HFFc6 (cell line): ENCODE measurements at regions not wholly inside any gene's neighbourhood (a gene's known extent, or its start where the extent isn't known, plus 50 kb on each side); places are given as distances from the start of the nearest gene placed in this dataset.

Experiments used
- DNase-seq: peaks from one replicate; pipeline ENCODE4 v3.0.0-alpha.2; 2018
- H3K27ac Mint-ChIP-seq: 2 replicates; pipeline ENCODE4 v1.8.0; 2020; ENCODE audit warnings: mild to moderate bottlenecking, mixed read lengths
- H3K27me3 Mint-ChIP-seq: 2 replicates; pipeline ENCODE4 v1.8.0; 2021; ENCODE audit warnings: mild to moderate bottlenecking, moderate library complexity, mixed read lengths; ENCODE audit not compliant: insufficient read depth
- H3K36me3 Mint-ChIP-seq: 2 replicates; pipeline ENCODE4 v1.8.0; 2021; ENCODE audit warnings: low read depth, mixed read lengths
- H3K4me1 Mint-ChIP-seq: 2 replicates; pipeline ENCODE4 v1.8.0; 2020; ENCODE audit warnings: low read depth, mixed read lengths
- H3K4me3 Mint-ChIP-seq: 2 replicates; pipeline ENCODE4 v1.8.0; 2020; ENCODE audit warnings: mild to moderate bottlenecking, moderate library complexity, mixed read lengths
- H3K9me3 Mint-ChIP-seq: 2 replicates; pipeline ENCODE4 v1.8.0; 2020; ENCODE audit warnings: mild to moderate bottlenecking, mixed read lengths
- TF ChIP-seq, protein P1 (sequence below): fragments of 200-600 bp; sonication (generic); IDR thresholded peaks from 2 replicates; pipeline ENCODE4 v1.5.0; 2021; ENCODE audit warnings: antibody characterized with exemption, mild to moderate bottlenecking

DNA sequence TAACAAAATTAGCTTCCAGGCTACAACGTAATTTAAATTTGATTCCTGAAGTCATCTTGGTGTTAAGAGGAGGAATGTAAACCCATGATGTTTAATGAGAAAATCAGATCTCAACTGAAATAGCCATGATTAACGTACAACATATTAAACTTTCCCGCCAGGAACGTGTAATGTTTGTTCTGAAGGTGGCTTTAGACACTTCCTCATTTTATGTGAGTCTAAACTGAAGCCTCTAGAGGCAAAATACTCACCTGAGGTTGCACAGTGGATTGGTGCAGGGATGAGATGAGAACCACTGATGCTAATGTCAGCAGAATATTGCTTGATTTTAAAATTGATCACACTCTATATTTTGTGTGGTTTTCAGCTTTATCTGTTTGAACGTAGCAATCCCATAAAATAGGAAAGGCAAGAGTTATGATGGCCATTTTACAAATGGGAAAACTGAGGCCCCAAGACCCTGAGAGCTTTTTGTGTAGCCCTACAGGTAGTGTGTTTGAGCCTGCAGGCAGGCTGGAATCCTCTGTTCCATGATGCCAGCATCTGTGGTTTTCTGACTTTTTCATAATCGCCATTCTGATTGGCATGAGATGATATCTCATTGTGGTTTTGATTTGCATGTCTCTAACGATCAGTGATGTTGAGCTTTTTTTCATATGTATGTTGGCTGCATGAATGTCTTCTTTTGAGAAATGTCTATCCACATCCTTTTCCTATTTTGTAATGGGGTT lies 243.7 kb upstream of the BMPER start:
- no peaks in the 10 kb centered on the region; the same call in 1 of the 2 replicates for H3K27me3 Mint-ChIP-seq
- H3K4me3 Mint-ChIP-seq: no peak overlapping the region
- TF ChIP-seq, protein P1, sequence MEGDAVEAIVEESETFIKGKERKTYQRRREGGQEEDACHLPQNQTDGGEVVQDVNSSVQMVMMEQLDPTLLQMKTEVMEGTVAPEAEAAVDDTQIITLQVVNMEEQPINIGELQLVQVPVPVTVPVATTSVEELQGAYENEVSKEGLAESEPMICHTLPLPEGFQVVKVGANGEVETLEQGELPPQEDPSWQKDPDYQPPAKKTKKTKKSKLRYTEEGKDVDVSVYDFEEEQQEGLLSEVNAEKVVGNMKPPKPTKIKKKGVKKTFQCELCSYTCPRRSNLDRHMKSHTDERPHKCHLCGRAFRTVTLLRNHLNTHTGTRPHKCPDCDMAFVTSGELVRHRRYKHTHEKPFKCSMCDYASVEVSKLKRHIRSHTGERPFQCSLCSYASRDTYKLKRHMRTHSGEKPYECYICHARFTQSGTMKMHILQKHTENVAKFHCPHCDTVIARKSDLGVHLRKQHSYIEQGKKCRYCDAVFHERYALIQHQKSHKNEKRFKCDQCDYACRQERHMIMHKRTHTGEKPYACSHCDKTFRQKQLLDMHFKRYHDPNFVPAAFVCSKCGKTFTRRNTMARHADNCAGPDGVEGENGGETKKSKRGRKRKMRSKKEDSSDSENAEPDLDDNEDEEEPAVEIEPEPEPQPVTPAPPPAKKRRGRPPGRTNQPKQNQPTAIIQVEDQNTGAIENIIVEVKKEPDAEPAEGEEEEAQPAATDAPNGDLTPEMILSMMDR: no peak
- no peaks in the 10 kb centered on the region for H3K36me3 Mint-ChIP-seq
- DNase-seq: no peak
- H3K27ac Mint-ChIP-seq: no peak overlapping the region
- H3K4me1 Mint-ChIP-seq: peaks cover 4% of the 10 kb centered on the region
- H3K9me3 Mint-ChIP-seq: no peaks in the 10 kb centered on the region

DNA sequence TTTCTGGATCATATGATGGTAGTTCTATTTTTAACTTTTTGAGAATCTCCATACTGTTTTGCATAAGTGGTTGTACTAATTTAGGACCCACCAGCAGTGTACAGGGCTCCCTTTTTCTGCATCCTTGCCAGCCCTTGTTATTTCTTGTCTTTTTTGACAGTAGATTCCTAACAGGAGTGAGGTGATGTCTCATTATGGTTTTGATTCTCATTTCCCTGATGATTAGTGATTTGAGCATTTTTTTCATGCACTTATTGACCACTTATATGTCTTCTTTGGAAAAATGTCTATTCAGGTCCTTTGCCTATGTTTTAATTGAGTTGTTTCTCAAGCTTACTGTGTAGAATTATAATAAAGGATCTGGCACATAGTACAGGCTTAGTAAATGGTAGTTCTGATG lies 238.8 kb upstream of the BMPER start:
- DNase-seq: no peak
- TF ChIP-seq, protein P1: no peak
- Mint-ChIP-seq H3K4me1 (peaks cover 22% of the 10 kb centered on the region), H3K9me3 (no peaks in the 10 kb centered on the region), H3K36me3 (no peaks in the 10 kb centered on the region), H3K27me3 (peaks cover 3% of the 10 kb centered on the region; the same call in 1 of the 2 replicates), H3K4me3 (no peak overlapping the region), H3K27ac (no peak overlapping the region)

GRCh38 chr7:33667196-33667595 lies 238.1 kb upstream of the BMPER start:
- peaks cover 3% of the 10 kb centered on the region; the same call in 1 of the 2 replicates for H3K27me3 Mint-ChIP-seq
- TF ChIP-seq, protein P1: no peak
- H3K4me3 Mint-ChIP-seq: no peak overlapping the region
- no peaks in the 10 kb centered on the region for H3K9me3 Mint-ChIP-seq
- H3K36me3 Mint-ChIP-seq: no peaks in the 10 kb centered on the region
- H3K4me1 Mint-ChIP-seq: peaks cover 22% of the 10 kb centered on the region
- no peak overlapping the region for H3K27ac Mint-ChIP-seq
- peak; percentile 21 for DNase-seq

GRCh38 chr7:33669251-33669670 lies 236.1 kb upstream of the BMPER start:
- no peaks in the 10 kb centered on the region for H3K36me3 Mint-ChIP-seq
- DNase-seq: no peak
- TF ChIP-seq, protein P1: no peak
- H3K27ac Mint-ChIP-seq: no peak overlapping the region
- H3K4me1 Mint-ChIP-seq: peaks cover 22% of the 10 kb centered on the region
- H3K4me3 Mint-ChIP-seq: no peak overlapping the region
- H3K9me3 Mint-ChIP-seq: no peaks in the 10 kb centered on the region
- peaks cover 3% of the 10 kb centered on the region; the same call in 1 of the 2 replicates for H3K27me3 Mint-ChIP-seq

GRCh38 chr7:33671531-33672262 lies 233.6 kb upstream of the BMPER start:
- DNase-seq: no peak
- H3K4me3 Mint-ChIP-seq: no peak overlapping the region
- peaks cover 17% of the 10 kb centered on the region for H3K4me1 Mint-ChIP-seq
- TF ChIP-seq, protein P1: no peak
- H3K9me3 Mint-ChIP-seq: no peaks in the 10 kb centered on the region
- peaks cover 3% of the 10 kb centered on the region; the same call in 1 of the 2 replicates for H3K27me3 Mint-ChIP-seq
- no peaks in the 10 kb centered on the region for H3K36me3 Mint-ChIP-seq
- H3K27ac Mint-ChIP-seq: no peak overlapping the region
